SJCRH30 (cell line): ENCODE measurements at regions not wholly inside any gene's neighbourhood (a gene's known extent, or its start where the extent isn't known, plus 50 kb on each side); places are given as distances from the start of the nearest gene placed in this dataset.
"Not testable (repeated sequence)": the region's sequence is repeated elsewhere in the genome, so short reads cannot be mapped to it uniquely, and the experiment has no call there.

ENCODE experiments used
- DNase-seq, 2 experiments: peaks; one replicate each; pipeline ENCODE4 v3.0.0-alpha.2; 2015 to 2020
- H3K27ac ChIP-seq: fragments of 250-450 bp; sonication (Bioruptor Pico); 2 replicates; pipeline ENCODE4 v1.5.1; 2020; ENCODE audit warnings: mild to moderate bottlenecking, moderate library complexity
- H3K27me3 ChIP-seq: fragments of 250-450 bp; sonication (Bioruptor Pico); 2 replicates; pipeline ENCODE4 v1.5.1; 2020; ENCODE audit warnings: mild to moderate bottlenecking, moderate library complexity
- H3K36me3 ChIP-seq: fragments of 250-450 bp; sonication (Bioruptor Pico); 2 replicates; pipeline ENCODE4 v1.5.1; 2020; ENCODE audit warnings: mild to moderate bottlenecking, moderate library complexity
- H3K4me1 ChIP-seq: fragments of 250-450 bp; sonication (Bioruptor Pico); 2 replicates; pipeline ENCODE4 v1.5.1; 2020; ENCODE audit warnings: mild to moderate bottlenecking, moderate library complexity
- H3K4me3 ChIP-seq: fragments of 250-450 bp; sonication (Bioruptor Pico); 2 replicates; pipeline ENCODE4 v1.5.1; 2020; ENCODE audit warnings: mild to moderate bottlenecking, moderate library complexity
- H3K9me3 ChIP-seq: fragments of 250-450 bp; sonication (Bioruptor Pico); replicated peaks from 2 replicates; pipeline ENCODE4 v1.5.1; 2020; ENCODE audit warnings: mild to moderate bottlenecking, moderate library complexity

GRCh38 chr6:74402781-74403180 is 706.8 kb downstream of the CD109 start:
- Histone ChIP-seq H3K9me3 (0 out of 2 replicates have a peak, but pooled peaks cover 2% of the 10 kb centered on the region), H3K27ac (no peak overlapping the region), H3K4me3 (no peak overlapping the region), H3K36me3 (no peaks in the 10 kb centered on the region), H3K27me3 (no peaks in the 10 kb centered on the region), H3K4me1 (no peaks in the 10 kb centered on the region)
- DNase-seq = no peak

GRCh38 chr6:74378437-74378836 is 682.4 kb downstream of the CD109 start:
- H3K9me3 ChIP-seq, H3K36me3 ChIP-seq, H3K27me3 ChIP-seq, H3K27ac ChIP-seq, H3K4me3 ChIP-seq, H3K4me1 ChIP-seq: not testable (repeated sequence)
- peak in 1 of 2 experiments; percentile 1 for DNase-seq

GRCh38 chr6:74369556-74369993 is 673.6 kb downstream of the CD109 start:
- no peak overlapping the region for H3K27ac ChIP-seq
- DNase-seq = no peak

GRCh38 chr6:74368746-74369145 is 672.7 kb downstream of the CD109 start:
- no peak overlapping the region for H3K4me3 ChIP-seq
- no peaks in the 10 kb centered on the region for H3K4me1 ChIP-seq
- H3K27me3 ChIP-seq = no peaks in the 10 kb centered on the region
- H3K36me3 ChIP-seq = no peaks in the 10 kb centered on the region
- no peak overlapping the region for H3K27ac ChIP-seq
- H3K9me3 ChIP-seq = 0 out of 2 replicates have a peak, but pooled peaks cover under 1% of the 10 kb centered on the region
- no peak for DNase-seq

More at GRCh38 chr6:74369556-74369993, 673.6 kb downstream of the CD109 start:
- Histone ChIP-seq H3K4me1 (no peaks in the 10 kb centered on the region), H3K4me3 (no peak overlapping the region), H3K36me3 (no peaks in the 10 kb centered on the region), H3K9me3 (0 out of 2 replicates have a peak, but pooled peaks cover 2% of the 10 kb centered on the region), H3K27me3 (no peaks in the 10 kb centered on the region)

- H3K27ac ChIP-seq = no peak overlapping the region
- no peaks in the 10 kb centered on the region for H3K27me3 ChIP-seq
- H3K36me3 ChIP-seq = no peaks in the 10 kb centered on the region
- no peak overlapping the region for H3K4me3 ChIP-seq
- no peaks in the 10 kb centered on the region for H3K9me3 ChIP-seq
- no peak for DNase-seq
- no peaks in the 10 kb centered on the region for H3K4me1 ChIP-seq
Observed at GRCh38 chr6:74366634-74367033, 670.6 kb downstream of the CD109 start.

- H3K27me3 ChIP-seq = no peaks in the 10 kb centered on the region
- no peak overlapping the region for H3K4me3 ChIP-seq
- peaks cover 2% of the 10 kb centered on the region; the same call in 1 of the 2 replicates for H3K4me1 ChIP-seq
- H3K9me3 ChIP-seq = 0 out of 2 replicates have a peak, but pooled peaks cover 2% of the 10 kb centered on the region
- no peak overlapping the region for H3K27ac ChIP-seq
- DNase-seq = no peak
- no peaks in the 10 kb centered on the region for H3K36me3 ChIP-seq
Observed at GRCh38 chr6:74362391-74362790, 666.4 kb downstream of the CD109 start.

- no peaks in the 10 kb centered on the region for H3K36me3 ChIP-seq
- H3K4me1 ChIP-seq = peaks cover 2% of the 10 kb centered on the region; the same call in 1 of the 2 replicates
- DNase-seq = peak in 1 of 2 experiments; percentile 14
- no peaks in the 10 kb centered on the region for H3K27me3 ChIP-seq
- H3K27ac ChIP-seq = no peak overlapping the region
- 0 out of 2 replicates have a peak, but pooled peaks cover 2% of the 10 kb centered on the region for H3K9me3 ChIP-seq
- H3K4me3 ChIP-seq = no peak overlapping the region
Observed at GRCh38 chr6:74357321-74357720, 661.3 kb downstream of the CD109 start.

- H3K27me3 ChIP-seq = no peaks in the 10 kb centered on the region
- peaks cover 2% of the 10 kb centered on the region; the same call in 1 of the 2 replicates for H3K4me1 ChIP-seq
- no peak for DNase-seq
- H3K4me3 ChIP-seq = no peak overlapping the region
- H3K9me3 ChIP-seq = 0 out of 2 replicates have a peak, but pooled peaks cover 2% of the 10 kb centered on the region
- H3K36me3 ChIP-seq = no peaks in the 10 kb centered on the region
- no peak overlapping the region for H3K27ac ChIP-seq
Observed at GRCh38 chr6:74356391-74356790, 660.4 kb downstream of the CD109 start.

- Histone ChIP-seq H3K27ac (no peak overlapping the region), H3K4me3 (no peak overlapping the region), H3K36me3 (no peaks in the 10 kb centered on the region), H3K9me3 (0 out of 2 replicates have a peak, but pooled peaks cover 3% of the 10 kb centered on the region), H3K27me3 (no peaks in the 10 kb centered on the region), H3K4me1 (no peaks in the 10 kb centered on the region)
- no peak for DNase-seq
Observed at GRCh38 chr6:74346936-74347535, 651.0 kb downstream of the CD109 start.

GRCh38 chr6:74343804-74344203 is 647.8 kb downstream of the CD109 start:
- Histone ChIP-seq H3K4me3 (no peak overlapping the region), H3K4me1 (no peaks in the 10 kb centered on the region), H3K36me3 (no peaks in the 10 kb centered on the region), H3K9me3 (peaks cover 3% of the 10 kb centered on the region; the same call in 1 of the 2 replicates), H3K27me3 (no peaks in the 10 kb centered on the region), H3K27ac (no peak overlapping the region)
- no peak for DNase-seq

GRCh38 chr6:74343321-74343720 is 647.3 kb downstream of the CD109 start:
- DNase-seq, H3K4me1 ChIP-seq, H3K27me3 ChIP-seq, H3K27ac ChIP-seq, H3K9me3 ChIP-seq, H3K4me3 ChIP-seq, H3K36me3 ChIP-seq: not testable (repeated sequence)

GRCh38 chr6:74334722-74335121 is 638.7 kb downstream of the CD109 start:
- H3K36me3 ChIP-seq = no peaks in the 10 kb centered on the region
- DNase-seq = no peak
- H3K4me1 ChIP-seq = no peaks in the 10 kb centered on the region
- H3K9me3 ChIP-seq = 0 out of 2 replicates have a peak, but pooled peaks cover 3% of the 10 kb centered on the region
- no peaks in the 10 kb centered on the region for H3K27me3 ChIP-seq
- H3K4me3 ChIP-seq = no peak overlapping the region
- H3K27ac ChIP-seq = no peak overlapping the region

GRCh38 chr6:74333406-74333805 is 637.4 kb downstream of the CD109 start:
- no peak overlapping the region for H3K4me3 ChIP-seq
- DNase-seq = no peak
- H3K36me3 ChIP-seq = no peaks in the 10 kb centered on the region
- H3K4me1 ChIP-seq = no peaks in the 10 kb centered on the region
- no peaks in the 10 kb centered on the region for H3K27me3 ChIP-seq
- 0 out of 2 replicates have a peak, but pooled peaks cover 3% of the 10 kb centered on the region for H3K9me3 ChIP-seq
- H3K27ac ChIP-seq = no peak overlapping the region

GRCh38 chr6:74320715-74321114 is 624.7 kb downstream of the CD109 start:
- no peaks in the 10 kb centered on the region for H3K9me3 ChIP-seq

GRCh38 chr6:74320074-74320473 is 624.1 kb downstream of the CD109 start:
- no peak overlapping the region for H3K27ac ChIP-seq
- H3K9me3 ChIP-seq = no peaks in the 10 kb centered on the region
- no peak overlapping the region for H3K4me3 ChIP-seq
- no peaks in the 10 kb centered on the region for H3K27me3 ChIP-seq
- no peaks in the 10 kb centered on the region for H3K36me3 ChIP-seq
- H3K4me1 ChIP-seq = no peaks in the 10 kb centered on the region
- no peak for DNase-seq

More at GRCh38 chr6:74320715-74321114, 624.7 kb downstream of the CD109 start:
- no peak for DNase-seq
- no peaks in the 10 kb centered on the region for H3K27me3 ChIP-seq
- no peaks in the 10 kb centered on the region for H3K36me3 ChIP-seq
- no peaks in the 10 kb centered on the region for H3K4me1 ChIP-seq
- H3K27ac ChIP-seq = no peak overlapping the region
- no peak overlapping the region for H3K4me3 ChIP-seq

- H3K9me3 ChIP-seq = no peaks in the 10 kb centered on the region
- H3K4me1 ChIP-seq = no peaks in the 10 kb centered on the region
- H3K36me3 ChIP-seq = no peaks in the 10 kb centered on the region
- H3K4me3 ChIP-seq = no peak overlapping the region
- H3K27ac ChIP-seq = no peak overlapping the region
- DNase-seq = no peak
- H3K27me3 ChIP-seq = no peaks in the 10 kb centered on the region
Observed at GRCh38 chr6:74319292-74319691, 623.3 kb downstream of the CD109 start.
